GM23338 (cell line): ENCODE measurements at regions not wholly inside any gene's neighbourhood (a gene's known extent, or its start where the extent isn't known, plus 50 kb on each side); places are given as distances from the start of the nearest gene placed in this dataset.

Experiments
- ATAC-seq: fragments of 200-7000 bp; cut with Tn5 transposase; 3 replicates; pipeline ENCODE4 v1.9.1; 2020
- DNase-seq: peaks from one replicate; pipeline ENCODE4 v3.0.0-alpha.2; 2015; ENCODE audit warnings: low spot score
- H2AFZ ChIP-seq: fragments of 200-600 bp; sonication (generic); 2 replicates; pipeline ENCODE4 v1.8.0; 2016; ENCODE audit warnings: antibody characterized with exemption, mild to moderate bottlenecking, moderate library complexity
- H3F3A ChIP-seq: fragments of 200-600 bp; sonication (generic); replicated peaks from 2 replicates; pipeline ENCODE4 v1.8.0; 2017; ENCODE audit warnings: antibody characterized with exemption, mixed run types, low read depth
- H3K27ac ChIP-seq: fragments of 200-600 bp; sonication (generic); 2 replicates; pipeline ENCODE4 v1.6.1; 2016; ENCODE audit warnings: low read depth
- H3K27me3 ChIP-seq: fragments of 200-600 bp; sonication (generic); 2 replicates; pipeline ENCODE4 v1.8.0; 2016; ENCODE audit warnings: mild to moderate bottlenecking, mixed run types, moderate library complexity; ENCODE audit not compliant: insufficient read depth
- H3K36me3 ChIP-seq: fragments of 200-600 bp; sonication (generic); 2 replicates; pipeline ENCODE4 v1.8.0; 2016; ENCODE audit warnings: mild to moderate bottlenecking; ENCODE audit not compliant: insufficient read depth
- H3K4me1 ChIP-seq: fragments of 200-600 bp; sonication (generic); 2 replicates; pipeline ENCODE4 v1.8.0; 2016; ENCODE audit warnings: mild to moderate bottlenecking, moderate library complexity; ENCODE audit not compliant: insufficient read depth
- H3K4me2 ChIP-seq: fragments of 200-600 bp; sonication (generic); 2 replicates; pipeline ENCODE4 v1.7.1; 2017; ENCODE audit warnings: mixed run types
- H3K4me3 ChIP-seq: fragments of 200-600 bp; sonication (generic); 2 replicates; pipeline ENCODE4 v1.6.1; 2016; ENCODE audit warnings: mixed run types
- H3K79me2 ChIP-seq: fragments of 200-600 bp; sonication (generic); replicated peaks from 2 replicates; pipeline ENCODE4 v1.8.0; 2017; ENCODE audit warnings: mild to moderate bottlenecking; ENCODE audit not compliant: insufficient read depth
- H3K9me2 ChIP-seq: fragments of 200-600 bp; sonication (generic); 2 replicates; pipeline ENCODE4 v1.8.0; 2017; ENCODE audit not compliant: insufficient read depth
- H4K20me1 ChIP-seq: fragments of 200-600 bp; sonication (generic); replicated peaks from 2 replicates; pipeline ENCODE4 v1.8.0; 2017; ENCODE audit warnings: mild to moderate bottlenecking; ENCODE audit not compliant: insufficient read depth
- H3K27ac Mint-ChIP-seq: 2 replicates; pipeline ENCODE4 v1.8.0; 2020; ENCODE audit warnings: inconsistent platforms, mild to moderate bottlenecking, moderate library complexity, mixed read lengths
- H3K27me3 Mint-ChIP-seq: 3 replicates; pipeline ENCODE4 v1.8.0; 2022; ENCODE audit warnings: low read depth, mild to moderate bottlenecking, moderate library complexity, mixed read lengths, inconsistent platforms; ENCODE audit not compliant: insufficient read depth, poor library complexity
- H3K36me3 Mint-ChIP-seq: 3 replicates; pipeline ENCODE4 v1.8.0; 2021; ENCODE audit warnings: low read depth, mild to moderate bottlenecking, inconsistent platforms, moderate library complexity, mixed read lengths
- H3K4me1 Mint-ChIP-seq: 3 replicates; pipeline ENCODE4 v1.8.0; 2020; ENCODE audit warnings: mild to moderate bottlenecking, inconsistent platforms, mixed read lengths
- H3K4me3 Mint-ChIP-seq: 3 replicates; pipeline ENCODE4 v1.8.0; 2021; ENCODE audit warnings: moderate library complexity, mild to moderate bottlenecking, inconsistent platforms, mixed read lengths
- H3K9me3 Mint-ChIP-seq: 3 replicates; pipeline ENCODE4 v1.8.0; 2020; ENCODE audit warnings: moderate library complexity, mild to moderate bottlenecking, inconsistent platforms, mixed read lengths
- EZH2phosphoT487 ChIP-seq: fragments of 200-600 bp; sonication (generic); IDR thresholded peaks from one replicate; pipeline ENCODE4 v1.8.1; 2018; ENCODE audit warnings: antibody characterized with exemption; ENCODE audit not compliant: unreplicated experiment
- NANOG ChIP-seq: IDR thresholded peaks from 2 replicates; pipeline ENCODE4 v1.6.1; 2016; ENCODE audit warnings: antibody characterized with exemption, borderline replicate concordance
- POLR2AphosphoS5 ChIP-seq: IDR thresholded peaks from 2 replicates; pipeline ENCODE4 v1.6.1; 2016; ENCODE audit warnings: antibody characterized with exemption, low read depth
- STAT1 ChIP-seq: IDR thresholded peaks from one replicate; pipeline ENCODE4 v1.6.1; 2016; ENCODE audit warnings: antibody characterized with exemption; ENCODE audit not compliant: unreplicated experiment
- ZNF114 ChIP-seq: fragments of 250-450 bp; sonication (Bioruptor Pico); IDR thresholded peaks from 2 replicates; pipeline ENCODE4 v1.5.0; 2020; ENCODE audit warnings: mild to moderate bottlenecking, moderate library complexity
- ZNF331 ChIP-seq: fragments of 250-450 bp; sonication (Bioruptor Pico); IDR thresholded peaks from 2 replicates; pipeline ENCODE4 v1.5.0; 2020; ENCODE audit warnings: low read depth, mild to moderate bottlenecking, moderate library complexity
- TF ChIP-seq, protein P1 (sequence below): fragments of 250-450 bp; sonication (Bioruptor Pico); IDR thresholded peaks from 2 replicates; pipeline ENCODE4 v1.5.0; 2020; ENCODE audit warnings: mild to moderate bottlenecking, moderate library complexity
- TF ChIP-seq, protein P2 (sequence below): IDR thresholded peaks from 2 replicates; pipeline ENCODE4 v1.6.1; 2016; ENCODE audit warnings: antibody characterized with exemption

GRCh38 chr7:25349283-25350017, 121.2 kb upstream of the NPVF start (continued):
- TF ChIP-seq, protein P1, sequence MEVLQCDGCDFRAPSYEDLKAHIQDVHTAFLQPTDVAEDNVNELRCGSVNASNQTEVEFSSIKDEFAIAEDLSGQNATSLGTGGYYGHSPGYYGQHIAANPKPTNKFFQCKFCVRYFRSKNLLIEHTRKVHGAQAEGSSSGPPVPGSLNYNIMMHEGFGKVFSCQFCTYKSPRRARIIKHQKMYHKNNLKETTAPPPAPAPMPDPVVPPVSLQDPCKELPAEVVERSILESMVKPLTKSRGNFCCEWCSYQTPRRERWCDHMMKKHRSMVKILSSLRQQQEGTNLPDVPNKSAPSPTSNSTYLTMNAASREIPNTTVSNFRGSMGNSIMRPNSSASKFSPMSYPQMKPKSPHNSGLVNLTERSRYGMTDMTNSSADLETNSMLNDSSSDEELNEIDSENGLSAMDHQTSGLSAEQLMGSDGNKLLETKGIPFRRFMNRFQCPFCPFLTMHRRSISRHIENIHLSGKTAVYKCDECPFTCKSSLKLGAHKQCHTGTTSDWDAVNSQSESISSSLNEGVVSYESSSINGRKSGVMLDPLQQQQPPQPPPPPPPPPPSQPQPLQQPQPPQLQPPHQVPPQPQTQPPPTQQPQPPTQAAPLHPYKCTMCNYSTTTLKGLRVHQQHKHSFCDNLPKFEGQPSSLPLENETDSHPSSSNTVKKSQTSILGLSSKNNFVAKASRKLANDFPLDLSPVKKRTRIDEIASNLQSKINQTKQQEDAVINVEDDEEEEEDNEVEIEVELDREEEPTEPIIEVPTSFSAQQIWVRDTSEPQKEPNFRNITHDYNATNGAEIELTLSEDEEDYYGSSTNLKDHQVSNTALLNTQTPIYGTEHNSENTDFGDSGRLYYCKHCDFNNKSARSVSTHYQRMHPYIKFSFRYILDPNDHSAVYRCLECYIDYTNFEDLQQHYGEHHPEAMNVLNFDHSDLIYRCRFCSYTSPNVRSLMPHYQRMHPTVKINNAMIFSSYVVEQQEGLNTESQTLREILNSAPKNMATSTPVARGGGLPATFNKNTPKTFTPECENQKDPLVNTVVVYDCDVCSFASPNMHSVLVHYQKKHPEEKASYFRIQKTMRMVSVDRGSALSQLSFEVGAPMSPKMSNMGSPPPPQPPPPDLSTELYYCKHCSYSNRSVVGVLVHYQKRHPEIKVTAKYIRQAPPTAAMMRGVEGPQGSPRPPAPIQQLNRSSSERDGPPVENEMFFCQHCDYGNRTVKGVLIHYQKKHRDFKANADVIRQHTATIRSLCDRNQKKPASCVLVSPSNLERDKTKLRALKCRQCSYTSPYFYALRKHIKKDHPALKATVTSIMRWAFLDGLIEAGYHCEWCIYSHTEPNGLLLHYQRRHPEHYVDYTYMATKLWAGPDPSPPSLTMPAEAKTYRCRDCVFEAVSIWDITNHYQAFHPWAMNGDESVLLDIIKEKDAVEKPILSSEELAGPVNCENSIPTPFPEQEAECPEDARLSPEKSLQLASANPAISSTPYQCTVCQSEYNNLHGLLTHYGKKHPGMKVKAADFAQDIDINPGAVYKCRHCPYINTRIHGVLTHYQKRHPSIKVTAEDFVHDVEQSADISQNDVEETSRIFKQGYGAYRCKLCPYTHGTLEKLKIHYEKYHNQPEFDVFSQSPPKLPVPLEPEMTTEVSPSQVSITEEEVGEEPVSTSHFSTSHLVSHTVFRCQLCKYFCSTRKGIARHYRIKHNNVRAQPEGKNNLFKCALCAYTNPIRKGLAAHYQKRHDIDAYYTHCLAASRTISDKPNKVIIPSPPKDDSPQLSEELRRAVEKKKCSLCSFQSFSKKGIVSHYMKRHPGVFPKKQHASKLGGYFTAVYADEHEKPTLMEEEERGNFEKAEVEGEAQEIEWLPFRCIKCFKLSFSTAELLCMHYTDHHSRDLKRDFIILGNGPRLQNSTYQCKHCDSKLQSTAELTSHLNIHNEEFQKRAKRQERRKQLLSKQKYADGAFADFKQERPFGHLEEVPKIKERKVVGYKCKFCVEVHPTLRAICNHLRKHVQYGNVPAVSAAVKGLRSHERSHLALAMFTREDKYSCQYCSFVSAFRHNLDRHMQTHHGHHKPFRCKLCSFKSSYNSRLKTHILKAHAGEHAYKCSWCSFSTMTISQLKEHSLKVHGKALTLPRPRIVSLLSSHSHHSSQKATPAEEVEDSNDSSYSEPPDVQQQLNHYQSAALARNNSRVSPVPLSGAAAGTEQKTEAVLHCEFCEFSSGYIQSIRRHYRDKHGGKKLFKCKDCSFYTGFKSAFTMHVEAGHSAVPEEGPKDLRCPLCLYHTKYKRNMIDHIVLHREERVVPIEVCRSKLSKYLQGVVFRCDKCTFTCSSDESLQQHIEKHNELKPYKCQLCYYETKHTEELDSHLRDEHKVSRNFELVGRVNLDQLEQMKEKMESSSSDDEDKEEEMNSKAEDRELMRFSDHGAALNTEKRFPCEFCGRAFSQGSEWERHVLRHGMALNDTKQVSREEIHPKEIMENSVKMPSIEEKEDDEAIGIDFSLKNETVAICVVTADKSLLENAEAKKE = no peak
- TF ChIP-seq, protein P2, sequence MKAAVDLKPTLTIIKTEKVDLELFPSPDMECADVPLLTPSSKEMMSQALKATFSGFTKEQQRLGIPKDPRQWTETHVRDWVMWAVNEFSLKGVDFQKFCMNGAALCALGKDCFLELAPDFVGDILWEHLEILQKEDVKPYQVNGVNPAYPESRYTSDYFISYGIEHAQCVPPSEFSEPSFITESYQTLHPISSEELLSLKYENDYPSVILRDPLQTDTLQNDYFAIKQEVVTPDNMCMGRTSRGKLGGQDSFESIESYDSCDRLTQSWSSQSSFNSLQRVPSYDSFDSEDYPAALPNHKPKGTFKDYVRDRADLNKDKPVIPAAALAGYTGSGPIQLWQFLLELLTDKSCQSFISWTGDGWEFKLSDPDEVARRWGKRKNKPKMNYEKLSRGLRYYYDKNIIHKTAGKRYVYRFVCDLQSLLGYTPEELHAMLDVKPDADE = no peak
- TF ChIP-seq NANOG = no peak
- no peak for TF ChIP-seq ZNF331 (CRISPR knock-in tag)
- TF ChIP-seq STAT1 = no peak
- no peak for TF ChIP-seq POLR2AphosphoS5
- no peak for TF ChIP-seq ZNF114 (CRISPR knock-in tag)
- no peak for TF ChIP-seq EZH2phosphoT487

DNA sequence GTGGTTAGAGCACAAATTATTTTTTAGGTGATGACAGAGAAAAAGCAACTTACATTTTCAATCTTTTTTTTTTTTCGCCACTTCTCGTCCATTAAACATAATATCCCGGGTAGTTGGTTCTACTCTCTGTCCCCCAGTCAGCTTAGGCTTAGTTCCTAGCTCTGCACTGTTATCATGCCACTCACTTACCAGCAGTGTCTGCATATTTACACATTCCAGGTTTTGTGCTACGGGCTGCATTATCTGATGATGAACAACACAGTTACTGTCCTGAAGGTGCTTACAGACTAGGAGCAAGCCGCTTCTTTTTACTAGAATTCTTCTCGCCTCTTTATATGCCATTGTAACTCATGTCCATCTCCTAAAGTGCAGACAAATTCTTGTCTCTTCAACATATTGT, 121.8 kb upstream of the NPVF start:
- ATAC-seq (no peak), DNase-seq (no peak)
- H3F3A ChIP-seq = no peaks in the 10 kb centered on the region
- TF ChIP-seq, protein P1 = no peak
- TF ChIP-seq EZH2phosphoT487 = no peak

More for the DNA sequence above, 121.8 kb upstream of the NPVF start:
- Histone ChIP-seq H3K4me1 (no peaks in the 10 kb centered on the region), H3K4me2 (no peak overlapping the region), H4K20me1 (no peaks in the 10 kb centered on the region), H2AFZ (peak overlapping the region; percentile 33), H3K79me2 (no peaks in the 10 kb centered on the region), H3K36me3 (no peaks in the 10 kb centered on the region), H3K27me3 (no peaks in the 10 kb centered on the region), H3K9me2 (peaks cover 10% of the 10 kb centered on the region; the same call in 1 of the 2 replicates), H3K4me3 (no peak overlapping the region), H3K27ac (no peak overlapping the region)
- Mint-ChIP-seq H3K9me3 (no peaks in the 10 kb centered on the region), H3K27ac (no peak overlapping the region), H3K4me3 (no peak overlapping the region), H3K4me1 (peaks cover 4% of the 10 kb centered on the region; the same call in 2 of the 3 replicates), H3K36me3 (no peaks in the 10 kb centered on the region), H3K27me3 (no peaks in the 10 kb centered on the region)
